GM19043 (cell line): ENCODE measurements at regions not wholly inside any gene's neighbourhood (a gene's known extent, or its start where the extent isn't known, plus 50 kb on each side); places are given as distances from the start of the nearest gene placed in this dataset.

Experiments
- ATAC-seq: cut with Tn5 transposase; IDR thresholded peaks from one replicate; pipeline ENCODE4 v1.9.1; 2021; ENCODE audit warnings: low read depth; ENCODE audit not compliant: unreplicated experiment

GRCh38 chr5:156153602-156154001, 173.4 kb upstream of the SGCD start:
- no peak for ATAC-seq

GRCh38 chr5:156154757-156155156, 172.2 kb upstream of the SGCD start:
- no peak for ATAC-seq

- no peak for ATAC-seq
Measured at GRCh38 chr5:156155598-156155997, 171.4 kb upstream of the SGCD start.

- no peak for ATAC-seq
Measured at GRCh38 chr5:156164306-156164705, 162.7 kb upstream of the SGCD start.

GRCh38 chr5:156169495-156169894, 157.5 kb upstream of the SGCD start:
- ATAC-seq, result no peak

GRCh38 chr5:156170351-156170961, 156.5 kb upstream of the SGCD start:
- ATAC-seq, result no peak

GRCh38 chr5:156174225-156174624, 152.7 kb upstream of the SGCD start:
- ATAC-seq, result no peak

GRCh38 chr5:156178117-156178516, 148.8 kb upstream of the SGCD start:
- ATAC-seq, result no peak

GRCh38 chr5:156181656-156182055, 145.3 kb upstream of the SGCD start:
- ATAC-seq, result no peak

GRCh38 chr5:156182174-156182967, 144.6 kb upstream of the SGCD start:
- no peak for ATAC-seq

GRCh38 chr5:156186760-156187159, 140.2 kb upstream of the SGCD start:
- no peak for ATAC-seq

GRCh38 chr5:156188016-156188415, 138.9 kb upstream of the SGCD start:
- no peak for ATAC-seq

- ATAC-seq, result no peak
Measured at GRCh38 chr5:156189628-156190027, 137.3 kb upstream of the SGCD start.

GRCh38 chr5:156191547-156191946, 135.4 kb upstream of the SGCD start:
- no peak for ATAC-seq

GRCh38 chr5:156197042-156197635, 129.8 kb upstream of the SGCD start:
- ATAC-seq, result no peak

- no peak for ATAC-seq
Measured at GRCh38 chr5:156199045-156199444, 127.9 kb upstream of the SGCD start.

- no peak for ATAC-seq
Measured at GRCh38 chr5:156200938-156201787, 125.8 kb upstream of the SGCD start.

- ATAC-seq, result no peak
Measured at GRCh38 chr5:156201788-156202403, 125.1 kb upstream of the SGCD start.

GRCh38 chr5:156208271-156208670, 118.7 kb upstream of the SGCD start:
- ATAC-seq, result no peak

- ATAC-seq, result no peak
Measured at GRCh38 chr5:156218367-156219158, 108.4 kb upstream of the SGCD start.
